Mesenchymal stem cell (in vitro differentiated cells and primary cell): ENCODE measurements at regions not wholly inside any gene's neighbourhood (a gene's known extent, or its start where the extent isn't known, plus 50 kb on each side); places are given as distances from the start of the nearest gene placed in this dataset.

Source experiments
- DNase-seq: peaks from one replicate; pipeline ENCODE4 v3.0.0-alpha.2; 2013
- H2AFZ ChIP-seq: one replicate; pipeline ENCODE4 v1.6.1; 2013; ENCODE audit warnings: low read depth, mild to moderate bottlenecking, control low read depth, inconsistent platforms, low read length, moderate library complexity
- H2AK5ac ChIP-seq: 2 replicates; pipeline ENCODE4 v1.6.1; 2013; ENCODE audit warnings: low read length, moderate library complexity, mild to moderate bottlenecking, inconsistent platforms; ENCODE audit not compliant: severe bottlenecking
- H2BK120ac ChIP-seq: one replicate; pipeline ENCODE4 v1.6.1; 2013; ENCODE audit warnings: low read depth, mild to moderate bottlenecking, inconsistent platforms, low read length, moderate library complexity
- H2BK12ac ChIP-seq, 2 experiments: one replicate each; pipeline ENCODE4 v1.6.1; 2013; ENCODE audit warnings: inconsistent platforms in 2 of 2, low read length in 2 of 2, mild to moderate bottlenecking in 2 of 2, moderate library complexity in 2 of 2, control low read depth in 1 of 2
- H2BK15ac ChIP-seq: one replicate; pipeline ENCODE4 v1.6.1; 2013; ENCODE audit warnings: mild to moderate bottlenecking, low read depth, inconsistent platforms; ENCODE audit not compliant: poor library complexity, severe bottlenecking
- H2BK5ac ChIP-seq: 2 replicates; pipeline ENCODE4 v1.6.1; 2013; ENCODE audit warnings: low read depth, mild to moderate bottlenecking, low read length, control low read depth, inconsistent platforms; ENCODE audit not compliant: poor library complexity, severe bottlenecking
- H3K14ac ChIP-seq, 2 experiments: one replicate each; pipeline ENCODE4 v1.6.1; 2013; ENCODE audit warnings: inconsistent platforms in 2 of 2, low read length in 2 of 2, control low read depth in 1 of 2, mild to moderate bottlenecking in 1 of 2, moderate library complexity in 1 of 2
- H3K18ac ChIP-seq, 2 experiments: one replicate each; pipeline ENCODE4 v1.6.1; 2013; ENCODE audit warnings: inconsistent platforms in 2 of 2, low read length in 2 of 2, control low read depth in 1 of 2, low read depth in 1 of 2, mild to moderate bottlenecking in 1 of 2
- H3K23ac ChIP-seq, 2 experiments: one replicate each; pipeline ENCODE4 v1.6.1; 2013; ENCODE audit warnings: inconsistent platforms in 2 of 2, low read length in 2 of 2, mild to moderate bottlenecking in 2 of 2, moderate library complexity in 2 of 2, control low read depth in 1 of 2
- H3K27ac ChIP-seq: 2 replicates; pipeline ENCODE4 v1.5.1; 2013; ENCODE audit warnings: mild to moderate bottlenecking, moderate library complexity, low read length, control low read depth, inconsistent platforms; ENCODE audit not compliant: poor library complexity, severe bottlenecking
- H3K27me3 ChIP-seq, 2 experiments: 2 replicates each; pipeline versions ENCODE4 v1.6.1 to v1.7.0; 2013; ENCODE audit warnings: low read length in 2 of 2, mild to moderate bottlenecking in 2 of 2, moderate library complexity in 2 of 2, control low read depth in 1 of 2, inconsistent platforms in 1 of 2; ENCODE audit not compliant: control insufficient read depth in 1 of 2, insufficient read depth in 1 of 2
- H3K36me3 ChIP-seq, 2 experiments: 2 replicates each; pipeline versions ENCODE4 v1.6.1 to v1.7.0; 2013; ENCODE audit warnings: low read length in 2 of 2, control low read depth in 1 of 2, inconsistent platforms in 1 of 2, low read depth in 1 of 2, mild to moderate bottlenecking in 1 of 2; ENCODE audit not compliant: insufficient read depth in 2 of 2, control insufficient read depth in 1 of 2
- H3K4ac ChIP-seq, 2 experiments: one replicate each; pipeline ENCODE4 v1.6.1; 2013; ENCODE audit warnings: inconsistent platforms in 2 of 2, low read length in 2 of 2, mild to moderate bottlenecking in 2 of 2, moderate library complexity in 2 of 2, control low read depth in 1 of 2, low read depth in 1 of 2
- H3K4me1 ChIP-seq: 2 replicates; pipeline ENCODE4 v1.6.1; 2013; ENCODE audit warnings: low read depth, low read length, control low read depth; ENCODE audit not compliant: control insufficient read depth, insufficient read depth
- H3K4me2 ChIP-seq: 2 replicates; pipeline ENCODE4 v1.6.1; 2013; ENCODE audit warnings: low read length, mild to moderate bottlenecking, inconsistent platforms; ENCODE audit not compliant: poor library complexity, severe bottlenecking
- H3K4me3 ChIP-seq, 2 experiments: 2 replicates each; pipeline versions ENCODE4 v1.5.1 to v1.7.0; 2013; ENCODE audit warnings: low read length in 2 of 2, mild to moderate bottlenecking in 2 of 2, control low read depth in 1 of 2, low read depth in 1 of 2; ENCODE audit not compliant: insufficient read depth in 1 of 2
- H3K79me1 ChIP-seq: replicated peaks from 2 replicates; pipeline ENCODE4 v1.6.1; 2013; ENCODE audit warnings: mild to moderate bottlenecking, control low read depth, low read length, inconsistent platforms; ENCODE audit not compliant: poor library complexity, severe bottlenecking
- H3K9ac ChIP-seq: 2 replicates; pipeline ENCODE4 v1.7.0; 2013; ENCODE audit warnings: mild to moderate bottlenecking, low read length, moderate library complexity
- H3K9me3 ChIP-seq: 2 replicates; pipeline ENCODE4 v1.7.0; 2013; ENCODE audit warnings: mild to moderate bottlenecking, low read length; ENCODE audit not compliant: control insufficient read depth
- H4K8ac ChIP-seq: one replicate; pipeline ENCODE4 v1.6.1; 2013; ENCODE audit warnings: inconsistent platforms, mild to moderate bottlenecking, low read length, moderate library complexity
- H4K91ac ChIP-seq: one replicate; pipeline ENCODE4 v1.6.1; 2013; ENCODE audit warnings: mild to moderate bottlenecking, low read length, inconsistent platforms
- WGBS: methylation state at CpG from one replicate; pipeline ENCODE4 v1.1.7; 2013; ENCODE audit warnings: mixed read lengths; 5-methylcytosine and 5-hydroxymethylcytosine counted together

DNA sequence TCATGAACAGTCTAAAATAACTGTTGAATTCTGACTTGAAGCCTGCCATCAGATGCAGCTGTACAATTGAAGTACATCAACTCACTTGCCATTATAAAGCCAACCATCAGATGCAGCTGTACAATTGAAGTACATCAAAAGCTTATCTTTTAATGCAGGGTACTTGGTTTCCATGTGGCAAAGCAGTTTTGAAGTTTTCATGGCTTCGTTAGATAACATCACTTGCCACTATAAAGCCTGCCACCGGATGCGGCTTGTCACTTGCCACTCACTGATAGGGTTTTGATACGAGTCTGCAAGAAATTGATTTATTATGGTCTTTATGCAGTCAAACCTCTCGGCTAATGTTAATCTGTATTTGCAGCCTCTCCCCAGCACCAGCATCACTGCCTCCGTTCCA is 1605.8 kb downstream of the SUCLG1 start:
- Histone ChIP-seq H3K23ac (no peak overlapping the region), H3K4me3 (no peak overlapping the region), H2AK5ac (no peak overlapping the region), H4K8ac (no peak overlapping the region), H3K36me3 (no peaks in the 10 kb centered on the region), H3K9me3 (no peaks in the 10 kb centered on the region), H3K4me1 (no peaks in the 10 kb centered on the region), H3K14ac (no peak overlapping the region), H2BK12ac (no peak overlapping the region), H2BK120ac (no peak overlapping the region), H2AFZ (no peak overlapping the region), H2BK5ac (no peak overlapping the region), H4K91ac (no peak overlapping the region), H3K18ac (no peak overlapping the region), H3K9ac (no peak overlapping the region), H3K79me1 (no peaks in the 10 kb centered on the region), H3K27ac (no peak overlapping the region), H2BK15ac (no peak overlapping the region), H3K27me3 (no peaks in the 10 kb centered on the region), H3K4ac (no peak overlapping the region), H3K4me2 (no peak overlapping the region)
- 94% methylated on average over 6 of the region's 6 CpGs for WGBS
- no peak for DNase-seq

GRCh38 chr2:82852787-82853186 is 1606.3 kb downstream of the SUCLG1 start:
- WGBS = 80% methylated on average over 1 of the region's 3 CpGs
- no peak overlapping the region for H3K14ac ChIP-seq
- H2AFZ ChIP-seq = no peak overlapping the region
- H2BK15ac ChIP-seq = no peak overlapping the region
- H3K36me3 ChIP-seq = no peaks in the 10 kb centered on the region
- no peak overlapping the region for H4K8ac ChIP-seq
- no peaks in the 10 kb centered on the region for H3K79me1 ChIP-seq
- no peak for DNase-seq
- H3K4me2 ChIP-seq = no peak overlapping the region
- no peak overlapping the region for H2BK12ac ChIP-seq
- H3K18ac ChIP-seq = no peak overlapping the region
- no peaks in the 10 kb centered on the region for H3K4me1 ChIP-seq
- H3K9ac ChIP-seq = no peak overlapping the region
- H3K9me3 ChIP-seq = no peaks in the 10 kb centered on the region
- H3K4ac ChIP-seq = no peak overlapping the region
- H4K91ac ChIP-seq = no peak overlapping the region
- H3K4me3 ChIP-seq = no peak overlapping the region
- no peaks in the 10 kb centered on the region for H3K27me3 ChIP-seq
- H3K27ac ChIP-seq = no peak overlapping the region
- no peak overlapping the region for H2BK120ac ChIP-seq
- no peak overlapping the region for H2BK5ac ChIP-seq
- H2AK5ac ChIP-seq = no peak overlapping the region
- no peak overlapping the region for H3K23ac ChIP-seq

DNA sequence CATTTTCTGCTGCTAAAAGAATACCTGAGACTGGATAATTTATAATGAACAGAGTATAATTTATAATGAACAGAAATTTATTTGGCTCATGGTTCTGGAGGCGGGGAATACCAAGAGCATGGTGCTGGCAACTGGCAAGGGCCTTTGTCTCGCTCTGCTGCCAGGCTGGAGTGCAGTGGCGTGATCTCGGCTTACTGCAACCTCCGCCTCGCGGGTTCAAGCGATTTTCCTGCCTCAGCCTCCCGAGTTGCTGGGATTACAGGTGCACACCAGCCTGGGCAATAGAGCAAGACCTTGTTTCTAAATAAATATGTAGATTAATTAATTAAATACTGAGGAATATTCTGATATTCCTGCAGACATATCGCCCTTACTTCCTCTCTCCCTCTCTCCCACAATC is 1610.8 kb downstream of the SUCLG1 start:
- Histone ChIP-seq H3K27ac (no peak overlapping the region), H3K9me3 (no peaks in the 10 kb centered on the region), H3K4me1 (no peaks in the 10 kb centered on the region), H3K23ac (no peak overlapping the region), H2BK5ac (no peak overlapping the region), H3K9ac (no peak overlapping the region), H3K4ac (no peak overlapping the region), H3K36me3 (no peaks in the 10 kb centered on the region), H3K79me1 (no peaks in the 10 kb centered on the region), H2AK5ac (no peak overlapping the region), H4K91ac (no peak overlapping the region), H3K27me3 (no peaks in the 10 kb centered on the region), H3K14ac (no peak overlapping the region), H2BK12ac (no peak overlapping the region), H2BK15ac (no peak overlapping the region), H3K4me2 (no peak overlapping the region), H2BK120ac (no peak overlapping the region), H3K4me3 (no peak overlapping the region), H2AFZ (no peak overlapping the region), H3K18ac (no peak overlapping the region), H4K8ac (no peak overlapping the region)
- 88% methylated on average over 6 of the region's 10 CpGs for WGBS
- DNase-seq = no peak

GRCh38 chr2:82839036-82839435 is 1620.0 kb downstream of the SUCLG1 start:
- H2BK15ac ChIP-seq = no peak overlapping the region
- no peak overlapping the region for H3K18ac ChIP-seq
- no peak overlapping the region for H2AFZ ChIP-seq
- H3K79me1 ChIP-seq = no peaks in the 10 kb centered on the region
- H4K8ac ChIP-seq = no peak overlapping the region
- peaks cover 3% of the 10 kb centered on the region for H3K4me1 ChIP-seq
- no peak overlapping the region for H3K14ac ChIP-seq
- no peak overlapping the region for H2AK5ac ChIP-seq
- H3K9ac ChIP-seq = no peak overlapping the region
- H4K91ac ChIP-seq = no peak overlapping the region
- no peaks in the 10 kb centered on the region for H3K27me3 ChIP-seq
- H3K4me2 ChIP-seq = no peak overlapping the region
- no peak overlapping the region for H2BK120ac ChIP-seq
- H3K9me3 ChIP-seq = no peaks in the 10 kb centered on the region
- 58% methylated on average over 4 of the region's 4 CpGs for WGBS
- H2BK12ac ChIP-seq = no peak overlapping the region
- peak overlapping the region; percentile 51 for H3K27ac ChIP-seq
- H2BK5ac ChIP-seq = no peak overlapping the region
- H3K36me3 ChIP-seq = no peaks in the 10 kb centered on the region
- H3K4ac ChIP-seq = no peak overlapping the region
- no peak overlapping the region for H3K23ac ChIP-seq
- peak; percentile 1 for DNase-seq
- no peak overlapping the region for H3K4me3 ChIP-seq
